ENCODE measurements at regions not wholly inside any gene's neighbourhood (a gene's known extent, or its start where the extent isn't known, plus 50 kb on each side); places are given as distances from the start of the nearest gene placed in this dataset.

DNA sequence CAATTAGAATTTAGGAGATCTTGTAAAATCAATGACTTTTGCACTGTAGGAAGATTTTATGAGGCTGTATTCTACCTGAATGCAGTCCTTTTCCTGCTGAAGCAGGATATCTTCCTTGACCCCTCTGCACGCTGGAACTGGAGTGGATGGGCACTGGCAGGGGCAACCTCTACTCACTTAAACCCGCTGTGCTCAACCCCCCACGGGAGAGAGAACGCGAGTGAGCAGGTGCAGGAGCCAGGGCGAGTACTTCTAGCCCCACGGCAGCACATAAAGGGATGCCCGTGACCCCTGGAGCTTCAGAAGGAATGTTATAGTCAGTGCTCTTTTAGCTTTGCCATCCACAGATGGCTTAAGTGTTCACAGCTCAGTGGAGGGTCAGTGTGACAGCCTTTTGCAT lies 1144.8 kb downstream of the EPHA7 start:
- Histone ChIP-seq H3K9ac (ENCODE audit: low read depth in 1 of 2, low read length in 2 of 2) (no peak overlapping the region), H3K36me3 (ENCODE audit: control insufficient read depth in 4 of 4, insufficient read depth in 3 of 4, low read depth in 1 of 4, low read length in 3 of 4) (no peaks in the 10 kb centered on the region), H3K27ac (ENCODE audit: low read depth in 1 of 2, low read length in 2 of 2) (no peak overlapping the region), H3K27me3 (ENCODE audit: control insufficient read depth in 4 of 4, insufficient read depth in 4 of 4, low read length in 3 of 4) (no peaks in the 10 kb centered on the region), H3K4me3 (ENCODE audit: low read depth in 1 of 3, low read length in 3 of 3) (no peak overlapping the region), H3K4me1 (ENCODE audit: control insufficient read depth in 4 of 4, insufficient read depth in 4 of 4, low read length in 3 of 4) (no peaks in the 10 kb centered on the region), H3K9me3 (ENCODE audit: control insufficient read depth in 4 of 4, low read length in 3 of 4) (no peaks in the 10 kb centered on the region)
- DNase-seq (ENCODE audit: low spot score) = no peak
- WGBS = 78% methylated on average over 8 of the region's 8 CpGs
- TF ChIP-seq TAF1 (conservative IDR thresholded peaks at IDR 0.05) = no peak
- TF ChIP-seq, protein P1, sequence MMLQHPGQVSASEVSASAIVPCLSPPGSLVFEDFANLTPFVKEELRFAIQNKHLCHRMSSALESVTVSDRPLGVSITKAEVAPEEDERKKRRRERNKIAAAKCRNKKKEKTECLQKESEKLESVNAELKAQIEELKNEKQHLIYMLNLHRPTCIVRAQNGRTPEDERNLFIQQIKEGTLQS (IDR thresholded peaks at IDR 0.05) = no peak
- TF ChIP-seq, protein P2, sequence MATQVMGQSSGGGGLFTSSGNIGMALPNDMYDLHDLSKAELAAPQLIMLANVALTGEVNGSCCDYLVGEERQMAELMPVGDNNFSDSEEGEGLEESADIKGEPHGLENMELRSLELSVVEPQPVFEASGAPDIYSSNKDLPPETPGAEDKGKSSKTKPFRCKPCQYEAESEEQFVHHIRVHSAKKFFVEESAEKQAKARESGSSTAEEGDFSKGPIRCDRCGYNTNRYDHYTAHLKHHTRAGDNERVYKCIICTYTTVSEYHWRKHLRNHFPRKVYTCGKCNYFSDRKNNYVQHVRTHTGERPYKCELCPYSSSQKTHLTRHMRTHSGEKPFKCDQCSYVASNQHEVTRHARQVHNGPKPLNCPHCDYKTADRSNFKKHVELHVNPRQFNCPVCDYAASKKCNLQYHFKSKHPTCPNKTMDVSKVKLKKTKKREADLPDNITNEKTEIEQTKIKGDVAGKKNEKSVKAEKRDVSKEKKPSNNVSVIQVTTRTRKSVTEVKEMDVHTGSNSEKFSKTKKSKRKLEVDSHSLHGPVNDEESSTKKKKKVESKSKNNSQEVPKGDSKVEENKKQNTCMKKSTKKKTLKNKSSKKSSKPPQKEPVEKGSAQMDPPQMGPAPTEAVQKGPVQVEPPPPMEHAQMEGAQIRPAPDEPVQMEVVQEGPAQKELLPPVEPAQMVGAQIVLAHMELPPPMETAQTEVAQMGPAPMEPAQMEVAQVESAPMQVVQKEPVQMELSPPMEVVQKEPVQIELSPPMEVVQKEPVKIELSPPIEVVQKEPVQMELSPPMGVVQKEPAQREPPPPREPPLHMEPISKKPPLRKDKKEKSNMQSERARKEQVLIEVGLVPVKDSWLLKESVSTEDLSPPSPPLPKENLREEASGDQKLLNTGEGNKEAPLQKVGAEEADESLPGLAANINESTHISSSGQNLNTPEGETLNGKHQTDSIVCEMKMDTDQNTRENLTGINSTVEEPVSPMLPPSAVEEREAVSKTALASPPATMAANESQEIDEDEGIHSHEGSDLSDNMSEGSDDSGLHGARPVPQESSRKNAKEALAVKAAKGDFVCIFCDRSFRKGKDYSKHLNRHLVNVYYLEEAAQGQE (IDR thresholded peaks at IDR 0.05) = no peak
- no peak for TF ChIP-seq RAD21 (IDR thresholded peaks at IDR 0.05)
- no peak for TF ChIP-seq GABPA (IDR thresholded peaks at IDR 0.05 in 1 of 2, conservative IDR thresholded peaks at IDR 0.05 in 1 of 2)
- no peak for TF ChIP-seq NR2F2 (IDR thresholded peaks at IDR 0.05)
- TF ChIP-seq RXRA (IDR thresholded peaks at IDR 0.05) = no peak
- TF ChIP-seq JUND (IDR thresholded peaks at IDR 0.05) = no peak
- no peak for TF ChIP-seq EGR1 (IDR thresholded peaks at IDR 0.05; ENCODE audit: low read depth in 2 of 2)
- TF ChIP-seq, protein P3, sequence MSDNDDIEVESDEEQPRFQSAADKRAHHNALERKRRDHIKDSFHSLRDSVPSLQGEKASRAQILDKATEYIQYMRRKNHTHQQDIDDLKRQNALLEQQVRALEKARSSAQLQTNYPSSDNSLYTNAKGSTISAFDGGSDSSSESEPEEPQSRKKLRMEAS (IDR thresholded peaks at IDR 0.05) = no peak
- TF ChIP-seq FOXA1 (IDR thresholded peaks at IDR 0.05) = no peak
- TF ChIP-seq, protein P4, sequence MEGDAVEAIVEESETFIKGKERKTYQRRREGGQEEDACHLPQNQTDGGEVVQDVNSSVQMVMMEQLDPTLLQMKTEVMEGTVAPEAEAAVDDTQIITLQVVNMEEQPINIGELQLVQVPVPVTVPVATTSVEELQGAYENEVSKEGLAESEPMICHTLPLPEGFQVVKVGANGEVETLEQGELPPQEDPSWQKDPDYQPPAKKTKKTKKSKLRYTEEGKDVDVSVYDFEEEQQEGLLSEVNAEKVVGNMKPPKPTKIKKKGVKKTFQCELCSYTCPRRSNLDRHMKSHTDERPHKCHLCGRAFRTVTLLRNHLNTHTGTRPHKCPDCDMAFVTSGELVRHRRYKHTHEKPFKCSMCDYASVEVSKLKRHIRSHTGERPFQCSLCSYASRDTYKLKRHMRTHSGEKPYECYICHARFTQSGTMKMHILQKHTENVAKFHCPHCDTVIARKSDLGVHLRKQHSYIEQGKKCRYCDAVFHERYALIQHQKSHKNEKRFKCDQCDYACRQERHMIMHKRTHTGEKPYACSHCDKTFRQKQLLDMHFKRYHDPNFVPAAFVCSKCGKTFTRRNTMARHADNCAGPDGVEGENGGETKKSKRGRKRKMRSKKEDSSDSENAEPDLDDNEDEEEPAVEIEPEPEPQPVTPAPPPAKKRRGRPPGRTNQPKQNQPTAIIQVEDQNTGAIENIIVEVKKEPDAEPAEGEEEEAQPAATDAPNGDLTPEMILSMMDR (IDR thresholded peaks at IDR 0.05; ENCODE audit: low read depth, low read length, missing input control) = no peak
- TF ChIP-seq YY1 (IDR thresholded peaks at IDR 0.05) = no peak
- no peak for TF ChIP-seq HNF4G (IDR thresholded peaks at IDR 0.05)
- TF ChIP-seq, protein P5, sequence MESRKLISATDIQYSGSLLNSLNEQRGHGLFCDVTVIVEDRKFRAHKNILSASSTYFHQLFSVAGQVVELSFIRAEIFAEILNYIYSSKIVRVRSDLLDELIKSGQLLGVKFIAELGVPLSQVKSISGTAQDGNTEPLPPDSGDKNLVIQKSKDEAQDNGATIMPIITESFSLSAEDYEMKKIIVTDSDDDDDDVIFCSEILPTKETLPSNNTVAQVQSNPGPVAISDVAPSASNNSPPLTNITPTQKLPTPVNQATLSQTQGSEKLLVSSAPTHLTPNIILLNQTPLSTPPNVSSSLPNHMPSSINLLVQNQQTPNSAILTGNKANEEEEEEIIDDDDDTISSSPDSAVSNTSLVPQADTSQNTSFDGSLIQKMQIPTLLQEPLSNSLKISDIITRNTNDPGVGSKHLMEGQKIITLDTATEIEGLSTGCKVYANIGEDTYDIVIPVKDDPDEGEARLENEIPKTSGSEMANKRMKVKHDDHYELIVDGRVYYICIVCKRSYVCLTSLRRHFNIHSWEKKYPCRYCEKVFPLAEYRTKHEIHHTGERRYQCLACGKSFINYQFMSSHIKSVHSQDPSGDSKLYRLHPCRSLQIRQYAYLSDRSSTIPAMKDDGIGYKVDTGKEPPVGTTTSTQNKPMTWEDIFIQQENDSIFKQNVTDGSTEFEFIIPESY (IDR thresholded peaks at IDR 0.05) = no peak
- no peak for TF ChIP-seq SP1 (IDR thresholded peaks at IDR 0.05)
- no peak for TF ChIP-seq HNF4A (conservative IDR thresholded peaks at IDR 0.05)
- TF ChIP-seq FOXA2 (IDR thresholded peaks at IDR 0.05) = no peak

Measured in liver (tissue), 8 donors.